Osteocyte (in vitro differentiated cells): ENCODE measurements at regions not wholly inside any gene's neighbourhood (a gene's known extent, or its start where the extent isn't known, plus 50 kb on each side); places are given as distances from the start of the nearest gene placed in this dataset.

Experiments
- DNase-seq: peaks from one replicate; pipeline ENCODE4 v3.0.0; 2021; ENCODE audit warnings: mixed read lengths; ENCODE audit not compliant: unreplicated experiment; ENCODE audit errors: extremely low spot score
- H3K27ac Mint-ChIP-seq: one replicate; pipeline ENCODE4 v1.8.0; 2021; ENCODE audit warnings: mild to moderate bottlenecking, mixed read lengths; ENCODE audit not compliant: unreplicated experiment
- H3K27me3 Mint-ChIP-seq: one replicate; pipeline ENCODE4 v1.8.0; 2021; ENCODE audit warnings: mixed read lengths; ENCODE audit not compliant: unreplicated experiment
- H3K36me3 Mint-ChIP-seq: one replicate; pipeline ENCODE4 v1.8.0; 2021; ENCODE audit warnings: mixed read lengths; ENCODE audit not compliant: unreplicated experiment
- H3K4me1 Mint-ChIP-seq: one replicate; pipeline ENCODE4 v1.8.0; 2021; ENCODE audit warnings: mixed read lengths; ENCODE audit not compliant: unreplicated experiment
- H3K4me3 Mint-ChIP-seq: one replicate; pipeline ENCODE4 v1.8.0; 2021; ENCODE audit warnings: mild to moderate bottlenecking, moderate library complexity, mixed read lengths; ENCODE audit not compliant: unreplicated experiment
- H3K9me3 Mint-ChIP-seq: one replicate; pipeline ENCODE4 v1.8.0; 2021; ENCODE audit warnings: mixed read lengths; ENCODE audit not compliant: unreplicated experiment
- TF ChIP-seq, protein P1 (sequence below): fragments of 200-600 bp; sonication (generic); IDR thresholded peaks from 2 replicates; pipeline ENCODE4 v1.5.0; 2021; ENCODE audit warnings: antibody characterized with exemption, mild to moderate bottlenecking, moderate library complexity

GRCh38 chr15:70501849-70502248 is 261.5 kb downstream of the UACA start:
- Mint-ChIP-seq H3K4me3 (no peak overlapping the region), H3K27ac (no peak overlapping the region), H3K36me3 (no peaks in the 10 kb centered on the region), H3K4me1 (peaks cover 38% of the 10 kb centered on the region), H3K27me3 (no peaks in the 10 kb centered on the region), H3K9me3 (no peaks in the 10 kb centered on the region)
- TF ChIP-seq, protein P1, sequence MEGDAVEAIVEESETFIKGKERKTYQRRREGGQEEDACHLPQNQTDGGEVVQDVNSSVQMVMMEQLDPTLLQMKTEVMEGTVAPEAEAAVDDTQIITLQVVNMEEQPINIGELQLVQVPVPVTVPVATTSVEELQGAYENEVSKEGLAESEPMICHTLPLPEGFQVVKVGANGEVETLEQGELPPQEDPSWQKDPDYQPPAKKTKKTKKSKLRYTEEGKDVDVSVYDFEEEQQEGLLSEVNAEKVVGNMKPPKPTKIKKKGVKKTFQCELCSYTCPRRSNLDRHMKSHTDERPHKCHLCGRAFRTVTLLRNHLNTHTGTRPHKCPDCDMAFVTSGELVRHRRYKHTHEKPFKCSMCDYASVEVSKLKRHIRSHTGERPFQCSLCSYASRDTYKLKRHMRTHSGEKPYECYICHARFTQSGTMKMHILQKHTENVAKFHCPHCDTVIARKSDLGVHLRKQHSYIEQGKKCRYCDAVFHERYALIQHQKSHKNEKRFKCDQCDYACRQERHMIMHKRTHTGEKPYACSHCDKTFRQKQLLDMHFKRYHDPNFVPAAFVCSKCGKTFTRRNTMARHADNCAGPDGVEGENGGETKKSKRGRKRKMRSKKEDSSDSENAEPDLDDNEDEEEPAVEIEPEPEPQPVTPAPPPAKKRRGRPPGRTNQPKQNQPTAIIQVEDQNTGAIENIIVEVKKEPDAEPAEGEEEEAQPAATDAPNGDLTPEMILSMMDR: no peak
- no peak for DNase-seq

GRCh38 chr15:70501121-70501727 is 262.1 kb downstream of the UACA start:
- Mint-ChIP-seq H3K4me1 (peaks cover 35% of the 10 kb centered on the region), H3K4me3 (no peak overlapping the region), H3K9me3 (no peaks in the 10 kb centered on the region), H3K27ac (no peak overlapping the region), H3K27me3 (no peaks in the 10 kb centered on the region), H3K36me3 (no peaks in the 10 kb centered on the region)
- DNase-seq: no peak
- TF ChIP-seq, protein P1: no peak

GRCh38 chr15:70499791-70500190 is 263.6 kb downstream of the UACA start:
- no peak for DNase-seq
- TF ChIP-seq, protein P1: no peak
- H3K36me3 Mint-ChIP-seq: no peaks in the 10 kb centered on the region
- no peak overlapping the region for H3K27ac Mint-ChIP-seq
- no peak overlapping the region for H3K4me3 Mint-ChIP-seq
- H3K27me3 Mint-ChIP-seq: no peaks in the 10 kb centered on the region
- H3K9me3 Mint-ChIP-seq: no peaks in the 10 kb centered on the region
- H3K4me1 Mint-ChIP-seq: peaks cover 36% of the 10 kb centered on the region

- Mint-ChIP-seq H3K4me1 (peaks cover 36% of the 10 kb centered on the region), H3K4me3 (no peak overlapping the region), H3K27me3 (no peaks in the 10 kb centered on the region), H3K9me3 (no peaks in the 10 kb centered on the region), H3K36me3 (no peaks in the 10 kb centered on the region), H3K27ac (no peak overlapping the region)
- TF ChIP-seq, protein P1: no peak
- DNase-seq: no peak
Observed at GRCh38 chr15:70498096-70498626, 265.2 kb downstream of the UACA start.

GRCh38 chr15:70497661-70498060 is 265.7 kb downstream of the UACA start:
- no peak for DNase-seq
- H3K27me3 Mint-ChIP-seq: no peaks in the 10 kb centered on the region
- no peaks in the 10 kb centered on the region for H3K9me3 Mint-ChIP-seq
- no peak overlapping the region for H3K4me3 Mint-ChIP-seq
- H3K4me1 Mint-ChIP-seq: peaks cover 36% of the 10 kb centered on the region
- no peak overlapping the region for H3K27ac Mint-ChIP-seq
- TF ChIP-seq, protein P1: no peak
- no peaks in the 10 kb centered on the region for H3K36me3 Mint-ChIP-seq
